Gastroesophageal sphincter (tissue), 3 donors: ENCODE measurements at regions not wholly inside any gene's neighbourhood (a gene's known extent, or its start where the extent isn't known, plus 50 kb on each side); places are given as distances from the start of the nearest gene placed in this dataset.

Source experiments
- CTCF ChIP-seq, 4 experiments: fragments of 200-600 bp in 2 of 4; fragments of 450-650 bp in 2 of 4; sonication (generic) in 1 of 4; IDR thresholded peaks; one replicate each; pipeline ENCODE4 v1.5.1; 2017 to 2019; ENCODE audit warnings: antibody characterized with exemption in 4 of 4, mild to moderate bottlenecking in 2 of 4, moderate library complexity in 2 of 4
- EP300 ChIP-seq: sonication (generic); formaldehyde crosslinking; IDR thresholded peaks from one replicate; pipeline ENCODE4 v1.6.1; 2017; ENCODE audit warnings: antibody characterized with exemption, mild to moderate bottlenecking
- POLR2A ChIP-seq, 2 donors: fragments of 450-650 bp; IDR thresholded peaks; one replicate each; pipeline ENCODE4 v1.6.1; 2017; ENCODE audit warnings: antibody characterized with exemption in 2 of 2, mild to moderate bottlenecking in 2 of 2, moderate library complexity in 1 of 2
- POLR2AphosphoS5 ChIP-seq: sonication (generic); formaldehyde crosslinking; IDR thresholded peaks from one replicate; pipeline ENCODE4 v1.6.1; 2017; ENCODE audit warnings: antibody characterized with exemption

DNA sequence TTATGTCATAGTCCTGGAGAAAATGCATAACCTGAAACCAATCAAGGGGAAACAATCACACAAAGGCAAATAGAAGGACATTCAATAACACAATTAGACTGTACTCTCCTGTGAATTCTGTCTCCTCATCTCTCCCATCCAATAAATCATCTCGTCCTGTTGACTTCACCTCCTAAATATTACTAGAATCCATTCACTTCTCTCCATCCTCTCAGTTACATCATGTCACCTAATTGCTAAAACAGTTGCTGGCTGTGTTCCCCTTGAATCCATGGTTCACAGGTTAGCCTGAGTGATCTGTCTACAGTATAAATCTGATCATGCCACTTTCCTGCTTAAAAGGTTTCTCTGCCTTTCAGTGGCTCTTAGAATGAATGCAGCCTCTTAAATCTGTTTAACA is 220.2 kb downstream of the TGFB2 start:
- TF ChIP-seq CTCF (IDR thresholded peaks at IDR 0.05) (no peak), POLR2A (IDR thresholded peaks at IDR 0.05) (no peak), POLR2AphosphoS5 (no peak), EP300 (no peak)
